Fibroblast of peridontal ligament (primary cell): ENCODE measurements at regions not wholly inside any gene's neighbourhood (a gene's known extent, or its start where the extent isn't known, plus 50 kb on each side); places are given as distances from the start of the nearest gene placed in this dataset.

Experiments
- DNase-seq: peaks from one replicate; pipeline ENCODE4 v3.0.0-alpha.2; 2010; ENCODE audit errors: extremely low read depth

DNA sequence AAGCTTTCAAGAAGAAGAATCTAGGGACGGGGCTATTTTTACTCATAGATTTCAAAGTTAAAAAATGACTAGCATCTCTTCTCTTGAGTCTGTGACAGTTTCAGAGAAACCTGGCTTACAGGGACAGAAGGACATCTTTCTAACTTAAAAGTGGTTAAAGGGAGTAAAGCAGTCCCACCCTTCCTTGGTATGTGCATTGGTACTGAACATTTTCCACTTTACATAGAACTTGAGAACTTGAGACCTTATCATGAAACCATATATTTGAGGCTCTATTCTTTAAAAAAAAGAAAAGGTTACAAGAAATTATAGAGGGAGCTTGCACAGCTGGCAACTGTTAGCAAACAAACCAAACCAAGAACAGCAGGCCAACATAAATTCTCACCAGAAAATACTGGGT lies 73.4 kb upstream of the GAREM1 start:
- DNase-seq, result no peak

DNA sequence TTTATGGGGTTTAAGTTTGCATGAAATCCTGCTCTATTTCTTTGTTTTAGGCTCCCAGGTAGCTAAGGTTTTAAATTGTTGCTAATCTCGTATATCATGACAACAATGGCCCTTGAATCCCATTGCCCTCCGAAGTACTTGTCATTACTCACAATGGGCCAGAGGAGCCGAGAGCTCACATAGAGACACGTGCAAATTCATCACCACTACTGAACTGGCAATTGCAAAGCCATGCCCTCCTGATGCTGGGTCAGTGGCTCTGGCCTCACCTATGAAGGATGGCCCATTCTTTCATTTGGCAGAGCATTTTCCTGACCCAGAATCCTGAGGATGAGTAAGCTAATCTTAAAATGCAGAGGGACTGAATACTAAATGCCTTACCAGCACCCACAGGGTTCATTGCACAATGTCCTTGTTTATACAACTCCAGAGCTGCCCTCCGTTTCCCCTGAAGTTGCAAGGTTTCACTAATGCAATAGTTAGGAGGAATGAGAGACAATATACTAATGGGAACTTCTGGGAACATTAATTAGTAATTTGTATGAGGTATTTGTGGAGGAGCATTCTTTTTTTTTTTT lies 71.6 kb upstream of the GAREM1 start:
- DNase-seq, result no peak

DNA sequence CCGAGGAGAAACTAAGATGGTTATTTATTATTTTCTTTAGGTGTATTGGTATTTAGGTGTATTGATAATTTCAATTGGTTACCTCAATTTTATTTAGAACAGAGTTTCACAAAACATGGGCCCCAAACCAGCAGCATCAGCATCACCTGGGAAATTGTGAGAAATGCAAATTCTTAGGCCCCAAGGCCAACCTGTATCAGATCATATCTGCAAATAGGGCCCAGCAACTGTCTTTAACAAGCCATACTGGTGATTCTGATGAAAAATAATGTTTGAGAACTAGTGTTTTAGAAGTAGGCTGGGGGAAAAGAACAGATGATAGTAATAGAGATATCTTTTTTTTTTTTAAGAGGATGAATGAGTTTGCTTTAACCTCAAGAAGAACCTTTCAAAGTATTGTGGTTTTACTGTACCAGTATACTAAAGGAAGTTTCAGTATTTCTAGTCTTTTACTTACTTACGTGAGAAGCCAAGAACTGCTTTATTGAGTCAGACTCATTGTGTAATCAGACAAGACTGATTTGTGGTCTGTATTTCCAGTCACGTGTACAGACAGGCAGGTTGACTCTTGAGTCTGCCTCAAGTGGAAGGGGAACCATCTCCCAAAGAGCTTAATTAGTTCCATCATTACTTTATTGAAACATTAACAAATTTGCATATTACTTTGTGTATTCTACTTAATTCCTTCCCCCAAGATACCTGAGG lies 60.4 kb upstream of the GAREM1 start:
- DNase-seq, result peak; percentile 2

DNA sequence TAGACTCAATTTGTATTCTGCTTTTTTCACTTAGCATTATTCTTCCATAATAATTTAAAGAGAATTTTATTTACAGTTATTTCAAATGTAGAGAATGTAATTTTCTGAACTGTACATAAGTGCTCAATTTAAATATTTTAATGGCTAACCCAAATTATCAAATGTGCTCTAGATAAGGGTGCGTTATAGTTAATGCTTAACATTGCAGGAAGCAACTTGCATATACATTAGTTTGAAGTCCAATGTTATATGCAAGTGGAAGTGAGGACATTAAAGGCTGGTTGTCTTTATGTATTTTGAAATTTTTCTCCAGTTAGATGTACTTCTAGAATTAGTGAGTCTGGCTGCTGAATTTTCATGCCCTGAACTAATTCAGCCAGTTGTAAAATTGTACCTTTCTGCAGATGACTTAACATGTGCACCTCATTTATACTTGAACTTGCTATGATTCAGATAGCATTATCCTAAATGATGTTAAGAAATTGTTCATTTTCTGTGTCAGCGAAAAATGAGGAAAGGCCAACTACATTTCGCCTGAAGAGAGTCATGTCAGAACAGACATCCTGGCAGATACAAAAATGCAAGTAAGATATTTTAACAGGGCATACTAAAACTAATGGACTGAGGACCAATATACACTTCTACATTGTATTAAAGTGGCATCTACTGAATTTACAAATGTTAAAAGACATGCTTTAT lies 59.2 kb upstream of the GAREM1 start:
- DNase-seq, result no peak

DNA sequence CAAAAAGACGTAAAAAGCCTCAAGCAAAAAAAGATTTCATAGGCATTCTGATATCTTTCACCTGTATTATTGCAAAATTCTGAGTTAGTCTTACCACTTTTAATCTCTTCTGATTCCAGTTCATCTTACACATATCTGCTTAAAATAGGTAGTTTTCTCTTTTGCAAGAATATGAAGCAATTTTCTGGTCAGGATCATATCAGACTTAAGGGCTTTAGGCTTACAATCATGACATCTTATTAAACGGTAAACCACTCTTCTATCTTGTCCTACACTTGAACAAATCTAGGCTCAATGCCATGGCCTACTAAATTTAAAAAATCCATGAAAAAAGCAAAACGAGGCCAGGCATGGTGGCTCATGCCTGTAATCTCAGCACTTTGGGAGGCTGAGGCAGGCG lies 50.1 kb upstream of the GAREM1 start:
- no peak for DNase-seq
